GM12878 (cell line): ENCODE measurements at regions not wholly inside any gene's neighbourhood (a gene's known extent, or its start where the extent isn't known, plus 50 kb on each side); places are given as distances from the start of the nearest gene placed in this dataset.

Experiments
- ATAC-seq: fragments of 200-7000 bp; cut with Tn5 transposase; 3 replicates; pipeline ENCODE4 v1.9.1; 2020; ENCODE audit warnings: mild to moderate bottlenecking, moderate library complexity
- BruUV-seq: library from RNA; stranded (reverse); fragments of 400-500 nt; replicated peaks from 2 replicates; lab custom pipeline; 2021; lab: Mats Ljungman, UMichigan
- CTCF ChIA-PET: fragments of 300-600 bp; sonication (Branson Sonifier 250); formaldehyde crosslinking; extraction: SDS; loops from one replicate; lab custom pipeline; 2021; ENCODE audit warnings: inconsistent platforms; lab: Yijun Ruan, JAX
- POLR2A ChIA-PET: fragments of 350-600 bp; formaldehyde crosslinking; extraction: SDS; loops from one replicate; lab custom pipeline; 2021; ENCODE audit warnings: inconsistent platforms; lab: Charles Lee
- RAD21 ChIA-PET: fragments of 300-600 bp; sonication (Branson Sonifier 250); formaldehyde crosslinking; loops from one replicate; lab custom pipeline; 2023; ENCODE audit warnings: antibody characterized with exemption; ENCODE audit not compliant: unreplicated experiment; lab: Charles Lee
- SMC1A ChIA-PET: fragments of 300-600 bp; sonication (Branson Sonifier 250); formaldehyde crosslinking; loops from one replicate; lab custom pipeline; 2023; ENCODE audit not compliant: unreplicated experiment, uncharacterized antibody; lab: Charles Lee
- DNase-seq: peaks from one replicate; pipeline ENCODE4 v3.0.0-alpha.2; 2011; ENCODE audit warnings: low read depth, low spot score
- FAIRE-seq: peaks from 3 replicates; lab custom pipeline; 2011; peaks lifted over from hg19 to GRCh38; lab: Jason Lieb, UNC
- H2AFZ ChIP-seq: 2 replicates; pipeline ENCODE4 v1.6.0; 2011; ENCODE audit warnings: low read depth, low read length, control low read depth; ENCODE audit not compliant: control insufficient read depth
- H3K27ac ChIP-seq: 2 replicates; pipeline ENCODE4 v1.5.1; 2011; ENCODE audit warnings: control low read depth; ENCODE audit not compliant: control insufficient read depth, insufficient read depth
- H3K27me3 ChIP-seq, 2 experiments: replicated peaks in 1 of 2; 2 replicates each; pipeline versions ENCODE4 v1.6.0 to v1.6.1; 2011; ENCODE audit warnings: low read length in 1 of 2; ENCODE audit not compliant: control insufficient read depth in 2 of 2, insufficient read depth in 2 of 2
- H3K36me3 ChIP-seq, 2 experiments: 2 replicates each; pipeline ENCODE4 v1.5.1; 2011; ENCODE audit warnings: low read length in 1 of 2; ENCODE audit not compliant: control insufficient read depth in 2 of 2, insufficient read depth in 2 of 2
- H3K4me1 ChIP-seq: 2 replicates; pipeline ENCODE4 v1.6.1; 2011; ENCODE audit warnings: mild to moderate bottlenecking, low read length, moderate library complexity, mixed read lengths; ENCODE audit not compliant: control insufficient read depth, insufficient read depth
- H3K4me2 ChIP-seq: 2 replicates; pipeline ENCODE4 v1.6.0; 2011; ENCODE audit warnings: control low read depth; ENCODE audit not compliant: control insufficient read depth, insufficient read depth
- H3K4me3 ChIP-seq: fragments of 200-600 bp; sonication (generic); 2 replicates; pipeline ENCODE4 v1.5.1; 2016
- H3K79me2 ChIP-seq: 2 replicates; pipeline ENCODE4 v1.6.0; 2011; ENCODE audit warnings: low read length; ENCODE audit not compliant: control insufficient read depth, insufficient read depth
- H3K9ac ChIP-seq: 2 replicates; pipeline ENCODE4 v1.8.0; 2011; ENCODE audit warnings: low read length, control low read depth, mixed read lengths; ENCODE audit not compliant: control insufficient read depth, insufficient read depth
- H3K9me3 ChIP-seq: replicated peaks from 3 replicates; pipeline ENCODE4 v1.5.1; 2011; ENCODE audit warnings: mild to moderate bottlenecking, low read length; ENCODE audit not compliant: control insufficient read depth, insufficient read depth
- H4K20me1 ChIP-seq: 2 replicates; pipeline ENCODE4 v1.6.0; 2011; ENCODE audit not compliant: control insufficient read depth, insufficient read depth
- E2F8 ChIP-seq: fragments of 450-650 bp; IDR thresholded peaks from 2 replicates; pipeline ENCODE4 v1.6.1; 2018; ENCODE audit warnings: mild to moderate bottlenecking, low read depth, moderate library complexity; ENCODE audit not compliant: partially characterized antibody
- ETV6 ChIP-seq, 2 experiments: fragments of 450-650 bp in 1 of 2; IDR thresholded peaks in 1 of 2; conservative IDR thresholded peaks in 1 of 2; 2 replicates each; pipeline ENCODE4 v1.6.1; 2014; ENCODE audit warnings: antibody characterized with exemption in 1 of 2, borderline replicate concordance in 1 of 2, low read depth in 1 of 2, mild to moderate bottlenecking in 1 of 2, moderate library complexity in 1 of 2
- HDAC6 ChIP-seq: fragments of 200-600 bp; sonication (generic); IDR thresholded peaks from one replicate; pipeline ENCODE4 v1.8.0; 2017; ENCODE audit warnings: antibody characterized with exemption; ENCODE audit not compliant: unreplicated experiment
- IRF5 ChIP-seq: fragments of 450-650 bp; IDR thresholded peaks from 2 replicates; pipeline ENCODE4 v1.6.1; 2017; ENCODE audit warnings: borderline replicate concordance
- MXI1 ChIP-seq: fragments of 150-350 bp; IDR thresholded peaks from 2 replicates; pipeline ENCODE4 v1.6.1; 2011; ENCODE audit warnings: low read depth, mild to moderate bottlenecking, inconsistent platforms, low read length, improper control_type of control experiment
- MYC ChIP-seq: IDR thresholded peaks from 2 replicates; pipeline ENCODE4 v1.6.1; 2011; ENCODE audit warnings: mild to moderate bottlenecking, low read length, moderate library complexity, inconsistent platforms; ENCODE audit not compliant: insufficient read depth, insufficient replicate concordance, insufficient read length, severe bottlenecking
- NFXL1 ChIP-seq: fragments of 450-650 bp; IDR thresholded peaks from 2 replicates; pipeline ENCODE4 v1.6.1; 2017; ENCODE audit warnings: antibody characterized with exemption, mild to moderate bottlenecking, borderline replicate concordance
- RBBP5 ChIP-seq: fragments of 200-600 bp; sonication (generic); conservative IDR thresholded peaks from 2 replicates; pipeline ENCODE4 v1.6.1; 2016
- SMAD1 ChIP-seq: fragments of 450-650 bp; IDR thresholded peaks from 2 replicates; pipeline ENCODE4 v1.6.1; 2018; ENCODE audit warnings: mild to moderate bottlenecking, low read depth; ENCODE audit not compliant: partially characterized antibody
- SREBF1 ChIP-seq: IDR thresholded peaks from 2 replicates; pipeline ENCODE4 v1.6.1; 2012; ENCODE audit warnings: mild to moderate bottlenecking, low read length
- SUZ12 ChIP-seq: fragments of 200-600 bp; sonication (generic); IDR thresholded peaks from one replicate; pipeline ENCODE4 v1.6.1; 2018; ENCODE audit warnings: antibody characterized with exemption, mild to moderate bottlenecking; ENCODE audit not compliant: unreplicated experiment
- WRNIP1 ChIP-seq: IDR thresholded peaks from 2 replicates; pipeline ENCODE4 v1.6.1; 2011; ENCODE audit warnings: low read depth, low read length, improper control_type of control experiment, borderline replicate concordance
- ZNF384 ChIP-seq: IDR thresholded peaks from 2 replicates; pipeline ENCODE4 v1.6.1; 2012; ENCODE audit warnings: low read depth, mild to moderate bottlenecking, low read length, improper control_type of control experiment, borderline replicate concordance
- WGBS: methylation state at CpG from one replicate; pipeline ENCODE4 v1.1.6; 2016; ENCODE audit warnings: low lambda C conversion rate; ENCODE audit not compliant: insufficient replicate concordance, insufficient coverage; ENCODE audit errors: missing lambda C conversion rate; 5-methylcytosine and 5-hydroxymethylcytosine counted together
- in situ Hi-C: fragments of 300-500 bp; cut with MboI; formaldehyde crosslinking; loops from 9 replicates; pipeline ENCODE4 v1.14.3; 2018; ENCODE audit warnings: mixed read lengths
- intact Hi-C: fragments of 100-400 bp; cut with micrococcal nuclease; formaldehyde crosslinking; loops from one replicate; pipeline ENCODE4 v1.14.2; 2022; ENCODE audit not compliant: unreplicated experiment

GRCh38 chr12:116640281-116640680 lies 81.1 kb downstream of the MAP1LC3B2 start:
- no peak overlapping the region for H2AFZ ChIP-seq
- H3K79me2 ChIP-seq: no peaks in the 10 kb centered on the region
- ChIA-PET SMC1A (no interaction called here), CTCF (interaction anchor here (0.6 to 0.7 kb wide), 2 partner anchors 63 to 871 kb away, joined by 3 read pairs; no protein-coding TSS in a partner anchor), RAD21 (no interaction called here), POLR2A (no interaction called here)
- H3K4me1 ChIP-seq: no peaks in the 10 kb centered on the region
- peaks cover 0 to 5% of the 10 kb centered on the region in 2 experiments; a peak in 1 of 4 replicates for H3K27me3 ChIP-seq
- no peak overlapping the region for H3K4me2 ChIP-seq
- H4K20me1 ChIP-seq: no peaks in the 10 kb centered on the region
- no peak overlapping the region for H3K4me3 ChIP-seq
- BruUV-seq: no TSS peak
- in situ Hi-C loops (no loop called here), intact Hi-C loops (no loop called here)
- peaks cover 2% of the 10 kb centered on the region; the same call in 1 of the 3 replicates for H3K9me3 ChIP-seq
- FAIRE-seq: no peak
- no peak for TF ChIP-seq SMAD1
- no peak for TF ChIP-seq HDAC6
- no peak for TF ChIP-seq ZNF384
- TF ChIP-seq IRF5: no peak
- H3K27ac ChIP-seq: no peak overlapping the region
- no peak for DNase-seq
- H3K9ac ChIP-seq: no peak overlapping the region
- no peak for ATAC-seq
- H3K36me3 ChIP-seq: no peaks in the 10 kb centered on the region
- WGBS: 50% methylated on average over 1 of the region's 1 CpG

- Histone ChIP-seq H3K4me2 (no peak overlapping the region), H3K4me3 (no peak overlapping the region), H3K36me3 (no peaks in the 10 kb centered on the region), H3K27me3 (peaks cover 0 to 5% of the 10 kb centered on the region in 2 experiments; a peak in 1 of 4 replicates), H3K4me1 (no peaks in the 10 kb centered on the region), H3K9ac (no peak overlapping the region), H3K79me2 (no peaks in the 10 kb centered on the region), H2AFZ (no peak overlapping the region), H3K9me3 (peaks cover 2% of the 10 kb centered on the region; the same call in 1 of the 3 replicates), H4K20me1 (no peaks in the 10 kb centered on the region), H3K27ac (no peak overlapping the region)
- CTCF ChIA-PET: no interaction called here
- SMC1A ChIA-PET: no interaction called here
- in situ Hi-C loops (no loop called here), intact Hi-C loops (no loop called here)
- ATAC-seq: no peak
- POLR2A ChIA-PET: no interaction called here
- FAIRE-seq: no peak
- BruUV-seq: no TSS peak
- RAD21 ChIA-PET: no interaction called here
- 53% methylated on average over 4 of the region's 4 CpGs for whole genome bisulfite sequencing
- no peak for DNase-seq
- TF ChIP-seq E2F8: no peak
- no peak for TF ChIP-seq SREBF1
- no peak for TF ChIP-seq RBBP5
- TF ChIP-seq NFXL1: no peak
- no peak for TF ChIP-seq MXI1
- no peak for TF ChIP-seq MYC
- TF ChIP-seq SUZ12: no peak
- no peak for TF ChIP-seq WRNIP1
- no peak for TF ChIP-seq ETV6 (conservative IDR thresholded peaks at IDR 0.05 in 1 of 2, IDR thresholded peaks at IDR 0.05 in 1 of 2; ENCODE audit: borderline replicate concordance in 1 of 2, low read depth in 1 of 2)
These were observed 80.6 kb downstream of the MAP1LC3B2 start for GRCh38 chr12:116639765-116640164.
